ENCODE measurements at regions not wholly inside any gene's neighbourhood (a gene's known extent, or its start where the extent isn't known, plus 50 kb on each side); places are given as distances from the start of the nearest gene placed in this dataset.

DNA sequence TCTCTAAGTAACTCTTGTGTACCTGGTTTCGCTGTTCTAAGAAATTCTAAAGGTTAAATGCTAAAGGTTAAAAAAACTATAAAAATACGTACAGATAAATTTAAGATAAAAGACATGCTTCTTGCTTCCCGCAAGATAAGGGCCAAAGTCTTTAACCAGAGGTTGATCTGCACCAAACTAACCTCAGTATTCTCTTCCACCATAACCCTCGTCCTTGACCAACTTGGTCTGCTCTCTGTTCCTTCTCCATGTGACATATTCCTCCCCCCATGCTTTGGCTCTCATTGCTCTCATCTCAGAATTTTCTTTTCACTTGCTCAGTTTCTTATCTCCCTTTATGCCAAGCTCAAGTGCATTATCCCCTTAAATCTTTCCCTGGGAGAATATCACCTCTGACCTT lies 330.5 kb upstream of the ZFHX3 start:
- DNase-seq = no peak

DNA sequence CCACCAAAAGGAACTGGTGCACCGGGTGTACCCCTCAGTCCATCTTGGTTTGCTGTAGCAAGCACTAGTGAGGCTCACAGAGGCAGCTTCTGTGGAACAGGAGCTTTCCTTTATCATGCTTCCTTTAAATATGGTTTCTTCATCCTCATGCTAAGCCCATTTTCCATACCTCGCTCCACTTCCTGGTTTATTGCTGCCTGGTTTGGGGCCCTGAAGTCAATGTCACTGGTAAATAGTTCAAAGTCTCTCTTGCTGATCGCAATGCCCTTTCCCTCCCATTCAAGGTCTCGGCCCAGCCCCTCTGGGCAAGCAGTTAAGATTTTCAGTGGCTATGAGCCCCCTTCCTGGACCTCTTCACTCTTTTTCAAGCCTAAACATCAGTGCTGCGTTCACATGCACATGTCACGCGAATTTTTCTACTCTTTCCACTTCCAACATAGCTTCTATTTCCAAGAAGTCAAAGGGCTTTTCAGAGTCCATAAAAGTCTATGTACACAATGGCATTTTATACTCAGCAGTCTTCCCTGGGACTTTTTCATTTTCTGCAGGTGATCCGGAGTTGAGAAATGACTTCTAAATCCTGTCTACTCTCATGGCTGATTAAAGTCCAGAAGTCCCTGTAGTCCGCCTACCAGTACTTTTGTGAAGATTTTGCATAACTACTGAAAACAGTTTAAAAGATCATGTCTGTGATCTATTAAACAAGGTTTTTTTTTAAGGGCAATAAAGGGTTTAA lies 323.8 kb upstream of the ZFHX3 start:
- no peak for DNase-seq

DNA sequence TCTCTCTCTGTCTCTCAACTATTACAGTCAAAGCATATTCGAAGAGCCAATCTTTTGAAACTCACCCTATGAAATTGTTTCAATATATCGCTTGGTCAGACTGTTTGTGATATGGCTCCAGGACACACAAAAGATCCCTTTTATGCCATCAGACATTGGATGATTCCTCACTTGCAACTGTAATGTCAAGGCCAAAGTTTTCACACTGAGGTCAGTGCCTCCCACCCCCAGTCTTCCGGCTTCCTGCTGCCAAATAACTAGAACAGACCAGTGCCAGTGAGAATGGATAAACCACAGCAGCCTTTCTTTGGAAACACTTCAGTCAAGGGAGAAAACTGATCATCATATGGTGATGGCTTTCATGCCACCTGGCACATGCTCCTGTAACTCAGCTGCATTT lies 321.9 kb upstream of the ZFHX3 start:
- DNase-seq = no peak

DNA sequence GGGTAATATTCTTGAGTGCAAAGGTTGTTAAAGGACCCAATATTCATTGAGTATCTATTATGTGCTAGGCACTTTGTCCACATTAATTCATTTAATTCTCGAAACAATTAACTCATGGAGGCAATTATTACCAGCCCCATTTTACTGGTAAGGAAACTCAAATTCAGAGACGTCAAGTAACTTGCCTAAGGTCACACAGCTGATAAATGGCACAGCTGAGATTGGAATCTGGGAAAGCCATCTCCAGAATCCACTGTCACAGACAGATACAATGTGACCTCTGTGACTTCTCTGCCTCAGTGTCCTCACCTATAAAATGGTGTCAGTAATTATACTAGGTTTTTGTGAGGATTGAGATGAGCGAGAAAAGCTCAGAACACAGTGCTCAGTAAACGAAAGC lies 320.8 kb upstream of the ZFHX3 start:
- no peak for DNase-seq

DNA sequence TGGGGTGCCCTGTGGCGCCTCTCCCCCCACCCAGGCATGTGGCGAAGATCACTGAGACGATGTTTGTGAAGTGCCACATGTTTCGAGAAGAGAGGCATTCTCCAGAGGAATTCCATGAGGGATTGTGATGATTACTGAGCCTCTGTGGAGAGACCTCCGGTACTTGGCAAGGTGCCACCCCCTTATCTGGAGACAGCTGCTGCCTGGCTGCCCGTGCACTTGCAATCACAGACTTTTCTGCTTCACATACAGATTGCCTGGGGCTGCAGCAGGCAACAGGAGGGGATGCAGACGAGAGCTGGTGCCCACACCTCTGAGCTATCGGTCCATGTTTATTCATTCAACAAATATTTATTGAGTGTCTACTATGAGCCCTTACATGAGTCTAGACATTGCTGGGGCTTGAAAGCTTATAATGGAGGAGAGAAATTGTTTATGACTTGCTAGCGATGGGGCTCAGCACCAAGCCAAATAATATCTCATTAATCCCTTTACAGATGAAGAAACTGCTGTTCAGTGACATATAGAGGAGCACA lies 317.2 kb upstream of the ZFHX3 start:
- DNase-seq = peak in 1 of 56 donors; percentile 3

DNA sequence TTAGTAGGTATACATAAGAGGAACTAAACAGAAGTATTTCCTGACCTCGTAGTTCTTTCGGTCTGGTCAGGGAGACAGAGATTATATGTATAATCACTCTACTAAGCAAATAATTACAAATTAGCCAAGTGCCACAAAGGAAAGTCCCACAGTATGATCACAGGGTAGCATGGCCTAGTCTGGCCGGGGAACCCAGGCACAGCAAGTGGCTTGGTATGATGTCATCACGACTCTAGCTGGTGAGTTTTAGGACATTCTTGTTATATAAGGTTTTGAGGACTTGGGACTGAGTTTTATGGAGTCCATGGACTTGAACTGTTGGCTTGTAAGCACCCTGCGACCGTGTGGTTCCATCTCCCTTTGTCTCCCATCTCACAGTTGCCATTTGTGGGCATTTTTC lies 316.5 kb upstream of the ZFHX3 start:
- DNase-seq = no peak

DNA sequence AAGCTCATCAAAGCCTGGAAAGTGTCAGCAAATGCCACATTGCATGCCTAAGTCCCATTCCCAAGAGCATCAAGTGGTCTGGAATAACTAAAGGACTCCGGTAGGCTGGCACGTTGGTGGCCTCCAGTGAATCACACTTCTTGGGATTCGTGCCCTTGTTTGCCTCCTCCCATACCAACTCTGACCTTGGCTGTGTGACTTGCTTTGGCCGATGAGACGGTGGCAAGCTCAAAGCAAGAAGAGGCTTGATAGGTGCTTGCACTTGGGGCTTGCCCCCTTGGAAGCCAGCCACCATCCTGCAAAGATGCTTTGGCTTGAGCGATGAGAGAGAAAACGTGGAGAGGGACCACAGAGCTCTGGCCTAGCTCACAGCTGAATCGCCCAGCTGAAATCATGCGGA lies 313.1 kb upstream of the ZFHX3 start:
- no peak for DNase-seq

DNA sequence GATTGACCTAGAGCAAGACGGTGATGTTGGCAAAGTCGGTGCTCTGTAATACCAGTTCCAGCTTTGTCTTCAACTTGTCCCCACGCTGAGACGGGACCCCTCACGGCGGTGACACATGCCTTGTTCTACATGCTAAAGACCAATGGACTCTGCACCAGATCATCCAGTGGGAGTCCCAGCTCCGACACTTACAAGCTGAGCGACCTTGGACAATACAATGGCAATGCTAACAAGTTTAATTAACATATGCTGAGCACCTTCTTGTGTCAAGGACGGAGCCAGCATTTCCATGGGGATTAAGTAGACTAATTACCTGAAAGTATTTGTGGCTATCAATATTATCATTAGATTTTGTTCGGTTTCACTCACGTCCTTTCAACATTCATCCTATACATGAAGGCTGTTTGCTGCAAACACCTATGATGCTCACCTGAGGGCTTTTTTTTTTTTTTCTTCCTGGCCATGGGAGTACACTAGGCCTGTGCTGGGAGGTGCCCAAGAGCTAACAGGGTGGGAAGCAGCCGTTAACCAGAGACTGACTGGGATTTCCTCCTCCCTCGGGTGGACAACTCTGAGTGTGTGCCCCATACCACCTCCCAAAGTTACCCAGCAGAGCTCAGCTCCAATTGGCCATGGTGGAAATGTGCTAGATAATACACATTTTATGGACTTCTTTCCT lies 308.6 kb upstream of the ZFHX3 start:
- DNase-seq = no peak

DNA sequence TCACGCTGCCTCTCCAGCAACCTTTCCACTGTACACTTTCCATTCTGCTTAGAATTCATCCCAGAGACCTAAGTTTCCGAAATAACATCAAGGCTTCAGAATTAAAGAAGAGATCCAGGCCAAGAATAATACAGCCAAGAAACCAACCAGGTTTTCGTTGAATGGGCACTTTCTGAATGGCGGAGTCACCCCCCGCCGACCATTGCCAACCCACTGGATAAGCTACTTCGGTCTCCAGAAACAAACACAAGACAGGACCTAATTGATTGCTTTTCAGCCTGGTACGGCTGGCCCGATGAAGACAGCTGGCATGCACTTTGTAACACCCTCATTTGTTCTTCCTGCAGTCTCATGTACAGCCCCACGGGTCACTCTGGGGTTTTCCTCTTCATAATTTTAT lies 308.1 kb upstream of the ZFHX3 start:
- DNase-seq = peak in 8 of 56 donors; percentile 1 to 21 (median 12)

DNA sequence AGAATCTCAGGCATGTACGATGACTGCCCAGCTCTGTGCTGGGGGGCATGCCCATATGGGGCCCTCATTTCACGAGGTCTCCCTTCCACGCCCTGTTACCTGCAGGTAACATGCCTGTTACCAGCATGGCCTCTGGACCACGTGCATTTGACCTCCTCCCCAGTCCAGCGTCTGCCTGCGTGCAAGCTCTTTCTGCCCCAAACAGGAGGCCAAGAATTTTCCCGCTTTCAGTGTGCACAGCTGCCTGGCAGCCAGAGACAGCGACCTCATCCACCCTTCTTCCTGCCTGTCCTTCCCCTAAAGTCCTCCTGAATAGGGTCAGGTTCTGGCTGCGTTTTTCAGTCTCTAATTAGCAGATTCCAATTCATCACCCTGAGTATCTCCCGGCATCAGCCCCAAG lies 306.5 kb upstream of the ZFHX3 start:
- DNase-seq = no peak

DNA sequence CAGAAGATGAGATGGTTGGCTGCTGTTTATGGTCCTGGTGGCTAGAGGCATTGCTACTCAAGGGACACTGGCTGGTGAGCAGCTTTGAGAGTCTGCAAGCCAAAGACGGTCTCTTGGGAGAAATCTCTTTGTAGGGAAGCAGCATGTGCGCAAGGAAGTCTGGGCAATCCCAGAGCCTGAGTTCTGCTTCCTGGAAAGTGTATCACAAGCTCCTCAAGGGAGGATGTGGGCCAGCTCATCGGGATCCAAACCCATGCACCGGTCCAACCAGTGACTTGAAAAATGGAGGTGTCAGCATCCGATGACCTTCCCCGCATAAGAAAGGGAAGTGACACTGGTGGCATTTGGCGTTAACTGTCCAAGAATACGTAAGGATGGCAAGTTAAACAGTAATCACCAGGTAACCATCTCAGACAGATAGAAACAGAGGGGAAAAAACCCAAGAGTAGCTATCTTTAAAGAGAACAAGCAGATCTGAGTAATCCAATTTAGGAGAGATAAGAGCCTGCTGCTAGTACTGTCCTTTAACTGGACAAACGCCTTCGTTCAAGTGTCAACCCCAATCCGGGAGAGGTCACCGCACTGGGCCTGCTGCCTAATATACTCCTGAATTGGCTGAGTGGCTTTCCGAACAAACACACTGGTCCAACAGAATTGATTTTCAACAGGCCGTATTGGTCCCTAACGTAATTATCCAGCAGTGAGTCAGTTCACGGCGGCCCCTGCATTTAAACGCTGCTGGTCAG lies 303.0 kb upstream of the ZFHX3 start:
- DNase-seq = no peak

DNA sequence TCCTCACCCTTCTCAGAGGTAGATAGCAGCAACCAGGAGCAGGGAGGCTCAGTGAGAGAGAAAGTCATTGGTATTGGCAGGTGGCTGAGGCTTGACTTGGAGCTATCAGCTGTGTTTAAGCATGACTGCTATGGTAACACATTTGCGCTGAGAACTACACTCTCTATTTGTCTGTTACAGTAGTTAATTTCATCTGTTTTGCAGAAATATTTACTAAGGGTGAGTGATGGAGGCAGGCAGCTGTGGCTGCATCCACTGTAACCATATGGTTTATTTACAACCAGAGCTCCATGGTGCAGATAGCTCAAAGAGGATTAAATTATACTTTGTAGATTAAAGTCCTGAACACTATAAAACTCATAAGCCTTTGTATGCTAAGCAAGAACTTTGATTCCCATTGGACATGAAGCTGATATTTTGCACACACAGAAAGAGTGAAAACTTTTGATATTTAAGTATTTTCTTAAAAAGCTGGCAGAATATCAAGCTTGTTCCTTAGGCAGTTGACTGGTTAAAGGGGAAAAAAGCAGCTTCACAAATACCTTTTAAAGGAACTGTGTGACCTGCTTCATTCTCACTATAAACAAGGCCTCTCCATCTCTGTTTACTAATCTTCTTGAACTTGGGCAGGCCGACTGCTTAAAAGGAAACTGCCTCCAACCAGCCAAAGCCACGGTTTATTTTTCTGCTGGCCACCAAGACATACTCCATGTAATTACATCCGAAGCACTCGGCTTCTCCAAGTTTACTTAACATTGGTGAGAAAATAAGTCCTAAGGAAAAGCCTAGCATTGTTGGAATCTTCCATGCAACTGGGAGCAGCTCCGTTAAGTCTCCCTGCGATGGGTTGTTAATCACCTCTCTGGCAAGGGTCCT lies 299.8 kb upstream of the ZFHX3 start:
- no peak for DNase-seq

DNA sequence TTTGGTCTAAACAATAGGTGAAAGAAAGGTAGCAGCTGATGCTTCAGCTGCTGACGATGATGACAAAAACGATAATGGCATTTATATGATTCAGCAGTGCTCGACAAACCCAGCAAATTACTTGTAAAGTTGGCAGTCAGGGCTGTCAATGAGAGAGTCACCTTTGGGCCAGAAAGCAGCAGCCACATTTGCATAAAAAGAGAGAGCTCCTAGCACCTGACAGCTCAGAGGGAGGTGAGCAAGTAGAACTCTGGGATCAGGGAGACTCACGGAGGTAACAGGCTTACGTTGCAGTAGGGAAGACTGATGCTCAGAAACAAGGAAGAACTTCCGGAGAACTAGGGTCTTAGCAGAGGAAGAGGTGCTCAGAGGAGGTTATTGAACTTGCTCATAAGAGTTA lies 291.9 kb upstream of the ZFHX3 start:
- no peak for DNase-seq

DNA sequence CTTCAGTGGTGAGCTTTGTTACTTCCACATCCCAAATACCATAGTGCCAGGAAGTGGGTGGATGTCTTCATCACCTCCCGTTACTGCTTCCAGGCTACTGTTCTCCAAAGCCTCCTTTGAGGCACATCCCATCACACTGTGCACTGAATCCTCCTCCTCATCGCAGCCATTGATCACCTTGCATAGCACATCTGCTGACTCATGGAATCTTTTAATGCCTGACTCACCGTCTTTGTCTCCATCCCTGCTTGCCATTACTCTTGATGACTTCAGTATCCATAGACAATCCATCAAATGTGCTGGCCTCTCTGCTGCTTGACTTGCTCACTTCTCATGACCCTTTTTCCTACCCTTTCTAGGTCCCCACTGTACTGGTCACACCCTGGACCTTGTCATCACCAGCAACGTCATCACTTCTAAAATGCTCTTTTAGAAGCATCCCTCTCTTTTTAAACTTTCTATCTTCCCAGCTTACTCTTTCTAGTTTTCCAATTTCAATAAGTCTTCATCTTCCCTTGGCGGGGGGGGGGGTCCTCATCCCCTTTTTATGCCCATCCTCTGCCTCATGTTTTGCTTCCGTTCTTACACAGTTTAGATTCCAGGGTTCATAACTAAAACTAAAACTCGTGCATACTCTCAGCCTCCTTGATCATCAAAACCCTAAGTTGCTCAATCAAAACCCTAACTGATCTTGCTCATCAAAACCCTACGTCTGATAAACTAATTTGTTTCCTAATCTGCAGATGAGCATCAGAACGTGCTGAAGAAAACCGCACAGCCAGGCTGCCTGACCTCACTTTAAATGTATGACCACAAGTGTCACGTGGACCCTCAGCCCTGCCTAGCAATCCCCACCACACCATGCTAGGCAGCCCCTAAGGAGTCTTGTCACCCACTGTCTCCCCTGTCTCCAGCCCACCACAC lies 289.7 kb upstream of the ZFHX3 start:
- DNase-seq = peak in 2 of 56 donors; percentile 3 to 19

DNA sequence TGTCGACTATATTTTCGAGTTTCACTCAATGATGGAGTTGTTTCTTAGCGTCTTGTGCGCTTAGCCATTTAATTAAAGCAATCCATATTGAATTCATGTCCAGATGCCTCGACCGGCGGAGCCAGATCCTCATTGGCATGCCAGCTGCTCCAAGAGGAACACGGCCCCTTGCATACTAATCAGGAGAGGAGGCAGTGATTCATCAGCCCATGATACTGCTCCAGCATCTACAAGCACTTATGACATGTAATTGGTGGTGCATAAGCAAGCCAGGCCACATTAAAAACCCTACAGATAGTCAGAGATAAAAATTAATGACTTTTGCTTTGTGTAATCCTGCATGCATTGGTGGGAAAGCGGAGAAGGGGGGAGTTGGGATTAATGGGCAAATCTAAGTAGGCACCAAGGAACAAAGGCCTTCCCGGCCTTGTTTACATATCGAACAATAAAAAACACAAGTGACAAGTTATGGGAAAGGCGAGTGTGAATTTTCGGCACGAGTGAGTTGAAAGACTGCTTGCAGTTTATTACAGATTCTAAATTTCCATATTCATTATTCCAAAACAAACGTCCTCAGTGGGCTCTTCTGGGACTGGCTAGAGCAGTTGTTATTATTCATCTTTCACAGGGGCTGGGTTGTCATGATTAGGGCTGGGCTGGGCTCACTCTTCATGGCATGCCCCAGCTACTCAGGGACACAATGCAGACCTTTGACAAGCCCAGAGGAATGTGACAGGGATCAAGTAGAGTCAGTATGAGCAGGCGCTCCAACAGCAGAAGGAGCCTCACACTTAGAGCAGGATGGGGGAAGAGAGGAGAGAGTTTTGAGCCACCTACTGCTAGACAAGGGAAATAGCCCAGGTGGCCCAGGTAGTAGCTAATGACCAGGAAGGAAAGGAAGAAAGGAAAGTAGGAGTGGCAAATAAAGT lies 281.7 kb upstream of the ZFHX3 start:
- peak in 52 of 56 donors; percentile 9 to 90 (median 52) for DNase-seq

DNA sequence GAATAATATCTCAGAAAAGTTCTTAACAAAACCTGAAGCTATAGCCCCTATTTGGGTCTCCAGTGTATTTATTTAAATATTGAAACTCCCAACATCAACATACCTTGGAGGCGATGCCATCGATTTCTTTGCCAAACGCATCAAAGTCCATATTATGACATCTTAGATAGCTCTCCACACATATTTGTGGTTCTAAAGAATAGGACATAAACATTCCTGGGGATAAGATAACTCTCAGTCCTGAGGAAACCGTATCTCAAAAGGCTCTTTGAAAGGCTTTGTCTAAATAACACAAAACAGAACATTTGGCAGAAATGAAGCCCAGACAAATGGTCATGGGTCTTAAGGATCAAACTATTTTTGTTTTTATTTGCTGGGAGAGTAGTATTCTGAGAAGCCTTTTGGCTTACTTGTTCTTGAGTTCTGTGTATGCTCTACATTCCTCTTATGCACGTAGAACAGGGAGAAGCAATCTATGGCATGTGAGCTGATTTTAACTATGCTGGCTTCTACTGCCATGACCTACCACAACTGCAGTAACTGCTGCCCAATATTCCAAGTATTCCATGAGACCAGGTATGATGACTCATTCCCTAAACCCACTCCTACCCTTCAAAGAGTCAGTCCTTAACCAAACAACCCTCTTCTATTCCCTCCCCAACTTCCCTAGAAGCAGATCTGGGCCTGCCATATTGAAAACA lies 279.0 kb upstream of the ZFHX3 start:
- no peak for DNase-seq

DNA sequence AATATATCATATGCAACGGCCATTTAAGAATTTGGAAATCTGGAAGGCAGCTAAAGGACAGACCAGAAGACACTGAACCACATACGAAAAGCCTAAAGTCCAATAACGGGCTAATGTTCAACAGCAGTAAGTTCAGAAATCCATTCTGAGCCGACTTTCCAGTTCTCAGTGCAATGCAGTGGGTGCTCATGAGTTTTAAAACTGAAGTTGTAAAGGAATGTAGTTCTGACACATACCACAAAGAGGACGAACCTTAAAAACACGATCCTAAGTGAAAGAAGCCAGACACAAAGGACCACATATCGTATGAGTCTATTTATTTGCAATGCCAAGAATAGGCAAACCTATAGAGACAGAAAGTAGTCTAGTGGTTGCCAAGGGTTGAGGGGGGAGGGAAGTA lies 278.3 kb upstream of the ZFHX3 start:
- DNase-seq = no peak

DNA sequence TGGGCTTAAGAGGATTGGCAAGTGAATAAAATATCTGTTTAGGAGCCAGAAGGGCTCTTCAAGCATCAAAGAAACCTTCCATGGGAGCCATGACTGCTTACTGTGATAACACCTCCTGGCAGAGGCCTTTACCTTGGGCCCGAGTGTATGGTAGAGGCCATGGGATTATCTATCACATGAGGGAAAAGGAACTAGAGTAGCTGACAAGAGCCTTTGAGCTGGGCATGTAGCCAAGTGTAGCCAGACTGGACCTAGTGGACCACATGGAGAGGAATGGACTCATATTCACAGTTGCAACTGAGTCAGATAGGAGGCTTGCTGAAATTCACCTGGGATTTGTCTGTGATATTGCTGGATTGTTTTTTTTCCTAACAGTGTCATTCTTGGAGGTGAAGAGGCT lies 276.0 kb upstream of the ZFHX3 start:
- peak in 2 of 56 donors; percentile 2 to 25 for DNase-seq

Measured in nucleus accumbens (tissue), 56 donors.